Left lobe of liver (tissue), 2 donors: ENCODE measurements at regions not wholly inside any gene's neighbourhood (a gene's known extent, or its start where the extent isn't known, plus 50 kb on each side); places are given as distances from the start of the nearest gene placed in this dataset.
"Not testable (repeated sequence)": the region's sequence is repeated elsewhere in the genome, so short reads cannot be mapped to it uniquely, and the experiment has no call there.

Source experiments
- ATAC-seq: fragments of 200-7000 bp; cut with Tn5 transposase; one replicate; pipeline ENCODE4 v1.9.1; 2020; ENCODE audit warnings: mild to moderate bottlenecking, moderate library complexity
- DNase-seq: peaks from one replicate; pipeline ENCODE4 v3.0.0-alpha.2; 2020; ENCODE audit warnings: low spot score
- donor health status: DM: no; HTN: no; CAD: no; lungs with moderate emphysema.
- donor health status: DM: no; HTN: yes; CAD: no.

- DNase-seq, result not testable (repeated sequence)
- ATAC-seq, result peak; percentile 64
Observed at GRCh38 chr1:206403612-206404307, 66.5 kb upstream of the IKBKE start.

DNA sequence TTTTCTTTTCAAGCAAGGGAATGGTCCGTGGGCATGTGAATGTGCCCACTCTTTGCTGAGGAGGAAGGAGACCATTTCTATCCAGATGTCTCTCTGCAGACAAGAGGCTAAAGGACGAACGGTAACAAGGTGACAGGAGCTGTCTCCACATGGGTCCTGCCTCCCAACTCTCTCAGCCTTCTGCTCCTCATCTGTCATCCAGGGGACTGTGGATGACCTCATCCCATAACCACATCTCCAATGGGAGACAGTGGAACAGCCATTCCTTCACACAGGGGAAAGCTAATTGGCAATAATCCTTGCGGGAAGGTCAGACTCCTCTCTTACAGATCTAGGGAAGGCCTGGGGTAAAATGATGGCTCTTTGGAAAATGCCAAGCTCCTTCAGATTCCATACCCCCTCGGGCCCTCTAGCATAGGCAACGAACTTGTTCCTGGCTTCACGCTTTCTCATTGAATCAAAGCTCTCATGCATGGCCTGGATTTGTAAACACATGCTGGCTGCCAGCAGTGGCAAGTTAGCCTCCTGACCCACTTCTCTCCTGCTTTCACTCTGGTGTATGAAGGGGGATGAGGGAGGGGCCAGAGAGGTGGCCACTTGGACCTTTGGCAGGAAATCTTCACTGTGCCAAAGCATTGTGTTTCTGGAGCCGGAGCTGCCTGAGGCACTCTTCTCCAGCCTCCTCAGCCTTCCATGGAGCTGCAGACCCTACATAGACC is 65.8 kb upstream of the IKBKE start:
- ATAC-seq, result peak; percentile 84
- DNase-seq, result not testable (repeated sequence)

DNA sequence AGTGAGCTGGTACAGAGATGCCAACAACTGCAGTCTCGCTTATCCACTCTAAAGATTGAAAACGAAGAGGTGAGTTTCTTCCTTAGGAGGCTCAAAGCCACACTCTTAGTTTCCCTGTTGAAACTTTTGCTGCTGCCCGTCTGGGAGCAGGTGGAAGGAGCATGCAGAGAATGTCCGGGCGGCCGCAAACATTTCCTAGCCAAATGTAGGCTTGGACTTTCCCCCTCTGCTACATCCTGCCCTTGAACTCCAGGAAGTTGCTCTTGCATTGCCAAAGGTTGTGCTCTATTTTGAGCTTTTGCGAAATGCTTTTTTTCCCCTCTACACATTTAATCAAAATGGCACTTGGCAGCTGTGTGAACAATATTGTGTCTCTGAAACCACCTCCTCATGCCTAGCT is 65.0 kb upstream of the IKBKE start:
- peak; percentile 69 for ATAC-seq
- not testable (repeated sequence) for DNase-seq

DNA sequence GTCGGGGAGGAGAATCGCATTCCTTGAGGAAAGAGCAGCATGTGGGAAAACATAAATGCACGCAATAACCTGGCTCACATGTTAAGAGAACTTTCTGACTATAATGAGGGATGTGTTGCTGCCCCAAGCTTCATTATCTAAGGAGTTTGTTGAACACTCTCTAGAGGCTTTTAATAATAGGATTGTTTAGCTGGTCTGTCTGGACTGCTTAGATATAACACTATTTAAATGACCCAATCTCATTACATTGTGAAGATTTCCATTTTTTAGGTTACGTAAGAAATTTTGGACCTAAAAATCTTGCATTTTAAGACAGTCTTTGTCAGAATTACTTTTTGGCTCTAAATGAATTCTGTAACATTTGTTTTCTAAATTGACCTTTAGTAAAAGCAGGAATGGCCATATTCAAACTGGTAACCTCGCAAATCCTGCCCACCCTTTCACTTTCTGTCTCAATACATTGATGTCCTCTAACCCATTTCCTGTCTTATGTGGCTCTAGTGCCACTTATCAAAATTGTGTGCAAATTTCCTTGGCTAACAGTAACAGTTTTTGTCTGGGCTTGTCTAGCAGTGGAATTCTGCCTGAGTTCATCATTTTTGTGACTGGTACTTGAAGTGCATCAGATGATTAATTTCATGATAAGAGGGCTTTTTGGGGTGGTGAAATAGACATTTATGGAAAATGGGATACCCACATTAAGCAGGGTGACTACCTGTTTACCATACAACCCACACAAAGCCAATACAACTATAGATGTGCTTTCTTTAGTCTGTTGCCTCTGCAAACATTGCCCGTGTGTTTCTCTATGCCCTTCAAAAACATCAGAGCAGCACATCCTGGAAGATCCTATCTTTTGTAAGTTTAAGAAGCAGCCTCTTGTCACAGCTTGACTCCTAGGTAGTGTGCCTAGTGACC is 61.6 kb upstream of the IKBKE start:
- DNase-seq, ATAC-seq: not testable (repeated sequence)

GRCh38 chr1:206411321-206411720 is 59.0 kb upstream of the IKBKE start:
- ATAC-seq (no peak), DNase-seq (no peak)

DNA sequence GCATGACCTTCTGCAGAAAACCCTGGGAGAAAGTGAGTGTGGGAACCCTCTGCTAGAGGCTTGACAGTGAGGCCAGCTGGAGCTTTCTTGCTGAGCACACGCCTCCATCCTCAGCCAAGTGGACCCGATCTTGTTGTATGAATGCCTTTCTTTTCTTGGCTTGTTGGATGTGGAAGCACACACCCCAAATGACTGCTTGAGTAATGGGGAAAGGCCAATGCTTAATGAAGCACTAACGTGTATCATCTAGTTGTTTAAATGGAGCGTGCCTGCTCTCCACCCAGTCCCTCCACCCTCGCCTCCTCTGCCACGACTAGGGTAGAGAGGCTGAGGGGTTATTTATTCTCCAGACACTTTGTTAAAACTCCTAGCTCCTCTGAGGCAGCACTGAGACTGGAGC is 54.3 kb upstream of the IKBKE start:
- no peak for ATAC-seq
- DNase-seq, result no peak

- no peak for ATAC-seq
- no peak for DNase-seq
Observed at GRCh38 chr1:206417774-206418614, 52.3 kb upstream of the IKBKE start.

DNA sequence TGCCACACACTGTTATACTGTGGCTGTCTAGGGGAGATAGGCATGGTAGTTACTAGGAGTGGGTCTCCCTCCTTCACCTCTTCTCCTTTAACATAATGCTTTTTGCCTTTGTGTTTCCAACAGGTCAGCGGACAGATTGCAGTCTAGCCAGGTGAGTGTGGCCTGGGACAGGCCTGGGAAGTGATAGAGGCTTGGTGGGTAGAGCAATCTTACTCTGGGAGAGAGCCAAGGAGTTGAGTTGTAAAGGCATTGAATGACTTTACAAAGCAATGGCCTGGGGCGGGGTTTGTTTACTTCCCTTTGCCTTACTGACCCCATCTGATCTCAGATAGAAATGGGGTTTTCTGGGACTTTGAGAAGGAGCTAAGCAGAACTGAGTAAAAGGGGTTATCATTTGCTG is 51.0 kb upstream of the IKBKE start:
- ATAC-seq (no peak), DNase-seq (no peak)

DNA sequence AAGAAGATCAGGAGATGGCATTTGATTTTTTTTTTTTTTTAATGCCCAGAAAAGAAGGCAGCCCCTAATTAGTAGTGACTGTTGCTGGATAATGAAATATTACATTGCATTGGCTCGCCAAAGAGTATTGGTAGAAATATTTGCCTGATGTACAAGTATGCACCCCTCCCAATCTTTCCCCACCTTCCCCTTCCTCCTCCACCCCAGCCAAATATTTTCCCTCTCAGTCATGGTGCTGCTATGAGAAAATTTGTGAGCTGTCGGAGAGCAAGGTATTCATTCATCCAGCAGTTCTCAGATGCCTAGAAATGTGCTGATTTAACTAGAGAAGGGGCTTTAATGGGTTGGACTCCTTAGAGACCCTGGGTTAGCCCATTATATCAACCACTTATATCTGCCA is 50.5 kb upstream of the IKBKE start:
- ATAC-seq, result no peak
- no peak for DNase-seq

DNA sequence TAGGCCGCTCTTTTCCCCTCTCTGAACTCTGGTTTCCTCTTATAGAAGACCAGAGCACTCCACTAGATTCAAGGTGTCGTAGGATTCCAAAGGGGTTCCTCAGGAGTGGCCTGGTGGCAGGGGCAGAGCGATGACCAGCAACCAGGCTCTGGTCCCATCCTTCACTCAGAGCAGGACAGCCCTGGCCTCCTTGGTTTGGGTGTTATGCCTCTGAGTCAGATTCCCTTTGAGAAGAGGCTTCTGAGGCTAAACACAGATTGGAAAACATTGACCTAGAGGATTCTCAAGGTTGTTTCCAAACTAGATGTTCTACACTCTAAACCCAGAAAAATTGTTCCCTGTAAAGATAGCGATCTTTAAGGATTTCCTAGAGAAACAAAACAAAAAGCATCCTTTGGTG is 49.8 kb upstream of the IKBKE start:
- ATAC-seq, result no peak

More for the DNA sequence above, 49.8 kb upstream of the IKBKE start:
- no peak for DNase-seq
